OCI-LY7 (cell line): ENCODE measurements at regions not wholly inside any gene's neighbourhood (a gene's known extent, or its start where the extent isn't known, plus 50 kb on each side); places are given as distances from the start of the nearest gene placed in this dataset.

Source experiments
- BruUV-seq: library from RNA; stranded (reverse); fragments of 400-500 nt; replicated peaks from 2 replicates; lab custom pipeline; 2021; lab: Mats Ljungman, UMichigan
- CTCF ChIA-PET: fragments of 300-600 bp; sonication (Branson Sonifier 250); formaldehyde crosslinking; loops from one replicate; lab custom pipeline; 2022; ENCODE audit warnings: antibody characterized with exemption; ENCODE audit not compliant: unreplicated experiment; lab: Charles Lee
- POLR2A ChIA-PET: fragments of 300-600 bp; sonication (Branson Sonifier 250); formaldehyde crosslinking; loops from one replicate; lab custom pipeline; 2022; ENCODE audit warnings: antibody characterized with exemption; lab: Charles Lee
- DNase-seq: peaks from one replicate; pipeline ENCODE4 v3.0.0-alpha.2; 2015; ENCODE audit warnings: low spot score
- H2AFZ ChIP-seq: fragments of 200-600 bp; sonication (generic), shearing (Covaris generic); 2 replicates; pipeline ENCODE4 v1.6.1; 2014; ENCODE audit warnings: mild to moderate bottlenecking, antibody characterized with exemption, low read length, moderate library complexity
- H3K27ac ChIP-seq: fragments of 200-600 bp; sonication (generic); 2 replicates; pipeline ENCODE4 v1.5.1; 2014; ENCODE audit warnings: mixed run types, low read depth, mild to moderate bottlenecking, moderate library complexity, low read length, inconsistent platforms; ENCODE audit not compliant: poor library complexity, severe bottlenecking
- H3K36me3 ChIP-seq: fragments of 200-600 bp; sonication (generic); 2 replicates; pipeline ENCODE4 v1.6.1; 2014; ENCODE audit warnings: mild to moderate bottlenecking, antibody characterized with exemption, low read length, moderate library complexity, mixed read lengths; ENCODE audit not compliant: insufficient read depth
- H3K4me1 ChIP-seq: fragments of 200-600 bp; sonication (generic); 2 replicates; pipeline ENCODE4 v1.5.1; 2014; ENCODE audit warnings: mild to moderate bottlenecking, low read length; ENCODE audit not compliant: insufficient read depth, poor library complexity, severe bottlenecking
- H3K4me2 ChIP-seq: fragments of 200-600 bp; sonication (generic); 2 replicates; pipeline ENCODE4 v1.6.1; 2014; ENCODE audit warnings: mild to moderate bottlenecking, low read length
- H3K4me3 ChIP-seq: fragments of 200-600 bp; sonication (generic); 2 replicates; pipeline ENCODE4 v1.5.1; 2014; ENCODE audit warnings: mild to moderate bottlenecking, low read depth, low read length; ENCODE audit not compliant: poor library complexity, severe bottlenecking
- H3K79me2 ChIP-seq: fragments of 200-600 bp; sonication (generic); 2 replicates; pipeline ENCODE4 v1.6.1; 2016; ENCODE audit warnings: low read depth, mild to moderate bottlenecking, low read length, moderate library complexity, mixed read lengths; ENCODE audit not compliant: insufficient read depth
- H3K9me2 ChIP-seq: fragments of 200-600 bp; sonication (generic); 2 replicates; pipeline ENCODE4 v1.6.1; 2016; ENCODE audit warnings: mild to moderate bottlenecking, low read length, mixed read lengths; ENCODE audit not compliant: insufficient read depth
- H3K9me3 ChIP-seq: fragments of 200-600 bp; sonication (generic); 2 replicates; pipeline ENCODE4 v1.6.1; 2014; ENCODE audit warnings: mild to moderate bottlenecking, mixed run types, low read length, mixed read lengths
- H4K20me1 ChIP-seq: fragments of 200-600 bp; sonication (generic); 2 replicates; pipeline ENCODE4 v1.6.1; 2014; ENCODE audit warnings: mild to moderate bottlenecking, antibody characterized with exemption, low read length, moderate library complexity, mixed read lengths; ENCODE audit not compliant: insufficient read depth
- EZH2phosphoT487 ChIP-seq: fragments of 200-600 bp; sonication (generic); IDR thresholded peaks from 2 replicates; pipeline ENCODE4 v1.6.1; 2018; ENCODE audit warnings: low read depth, borderline replicate concordance, mild to moderate bottlenecking, mixed run types, antibody characterized with exemption, low read length, moderate library complexity, mixed read lengths
- intact Hi-C: fragments of 100-400 bp; cut with micrococcal nuclease; formaldehyde crosslinking; loops from one replicate; pipeline ENCODE4 v1.10.0; 2022; ENCODE audit not compliant: unreplicated experiment
- TF ChIP-seq, protein P1 (sequence below): fragments of 200-600 bp; sonication (generic); conservative IDR thresholded peaks from 2 replicates; pipeline ENCODE4 v1.5.1; 2014; ENCODE audit warnings: mild to moderate bottlenecking, antibody characterized with exemption, low read length, moderate library complexity, mixed read lengths

DNA sequence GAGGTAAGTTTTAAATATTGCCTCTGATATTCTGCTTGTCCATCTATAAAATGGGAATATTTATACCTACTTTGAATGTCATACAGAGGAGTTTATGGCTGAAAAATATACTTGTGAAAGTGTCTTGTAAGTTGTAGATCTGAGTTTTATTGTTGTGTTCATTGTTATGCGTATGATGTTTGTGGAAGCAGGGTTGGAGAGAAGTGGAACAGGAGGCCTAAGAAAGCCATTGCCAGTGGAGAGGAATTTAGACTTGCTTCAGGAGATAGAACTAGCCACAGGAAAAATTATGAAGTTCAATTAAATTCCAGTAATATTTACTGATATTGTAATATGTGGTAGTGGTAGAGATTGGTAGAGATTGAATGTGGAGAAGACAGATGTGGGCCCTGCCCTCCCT, 491.9 kb upstream of the FANCL start:
- CTCF ChIA-PET = no interaction called here
- no peak for DNase-seq
- TF ChIP-seq EZH2phosphoT487 = no peak
- TF ChIP-seq, protein P1, sequence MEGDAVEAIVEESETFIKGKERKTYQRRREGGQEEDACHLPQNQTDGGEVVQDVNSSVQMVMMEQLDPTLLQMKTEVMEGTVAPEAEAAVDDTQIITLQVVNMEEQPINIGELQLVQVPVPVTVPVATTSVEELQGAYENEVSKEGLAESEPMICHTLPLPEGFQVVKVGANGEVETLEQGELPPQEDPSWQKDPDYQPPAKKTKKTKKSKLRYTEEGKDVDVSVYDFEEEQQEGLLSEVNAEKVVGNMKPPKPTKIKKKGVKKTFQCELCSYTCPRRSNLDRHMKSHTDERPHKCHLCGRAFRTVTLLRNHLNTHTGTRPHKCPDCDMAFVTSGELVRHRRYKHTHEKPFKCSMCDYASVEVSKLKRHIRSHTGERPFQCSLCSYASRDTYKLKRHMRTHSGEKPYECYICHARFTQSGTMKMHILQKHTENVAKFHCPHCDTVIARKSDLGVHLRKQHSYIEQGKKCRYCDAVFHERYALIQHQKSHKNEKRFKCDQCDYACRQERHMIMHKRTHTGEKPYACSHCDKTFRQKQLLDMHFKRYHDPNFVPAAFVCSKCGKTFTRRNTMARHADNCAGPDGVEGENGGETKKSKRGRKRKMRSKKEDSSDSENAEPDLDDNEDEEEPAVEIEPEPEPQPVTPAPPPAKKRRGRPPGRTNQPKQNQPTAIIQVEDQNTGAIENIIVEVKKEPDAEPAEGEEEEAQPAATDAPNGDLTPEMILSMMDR = no peak
- intact Hi-C loops = no loop called here
- H3K9me3 ChIP-seq = no peaks in the 10 kb centered on the region
- no peaks in the 10 kb centered on the region for H3K36me3 ChIP-seq
- no TSS peak for BruUV-seq
- POLR2A ChIA-PET = no interaction called here
- no peak overlapping the region for H3K4me2 ChIP-seq
- H3K4me3 ChIP-seq = no peak overlapping the region
- H3K4me1 ChIP-seq = no peaks in the 10 kb centered on the region
- H4K20me1 ChIP-seq = no peaks in the 10 kb centered on the region; the same call in 1 of the 2 replicates
- H3K79me2 ChIP-seq = no peaks in the 10 kb centered on the region
- H2AFZ ChIP-seq = no peak overlapping the region
- no peak overlapping the region for H3K27ac ChIP-seq
- H3K9me2 ChIP-seq = no peaks in the 10 kb centered on the region

GRCh38 chr2:58731488-58731869, 490.4 kb upstream of the FANCL start:
- no peak for DNase-seq
- H3K27ac ChIP-seq = no peak overlapping the region
- H3K79me2 ChIP-seq = no peaks in the 10 kb centered on the region
- ChIA-PET CTCF (no interaction called here), POLR2A (interaction anchor here (0.6 to 1.3 kb wide), 3 partner anchors 10 to 75 kb away, joined by 3 to 4 read pairs (median 4); no protein-coding TSS in a partner anchor)
- TF ChIP-seq, protein P1 = no peak
- TF ChIP-seq EZH2phosphoT487 = no peak
- H2AFZ ChIP-seq = no peak overlapping the region
- H3K4me2 ChIP-seq = no peak overlapping the region
- H3K9me2 ChIP-seq = no peaks in the 10 kb centered on the region
- no peak overlapping the region for H3K4me3 ChIP-seq
- no peaks in the 10 kb centered on the region for H3K36me3 ChIP-seq
- intact Hi-C loops = no loop called here
- BruUV-seq = no TSS peak
- no peaks in the 10 kb centered on the region for H3K9me3 ChIP-seq
- no peaks in the 10 kb centered on the region for H3K4me1 ChIP-seq
- H4K20me1 ChIP-seq = no peaks in the 10 kb centered on the region; the same call in 1 of the 2 replicates

- Histone ChIP-seq H2AFZ (no peak overlapping the region), H4K20me1 (no peaks in the 10 kb centered on the region; the same call in 1 of the 2 replicates), H3K4me3 (no peak overlapping the region), H3K9me2 (no peaks in the 10 kb centered on the region), H3K4me2 (no peak overlapping the region), H3K4me1 (no peaks in the 10 kb centered on the region), H3K36me3 (no peaks in the 10 kb centered on the region), H3K27ac (no peak overlapping the region), H3K79me2 (no peaks in the 10 kb centered on the region), H3K9me3 (no peaks in the 10 kb centered on the region)
- no peak for TF ChIP-seq EZH2phosphoT487
- TF ChIP-seq, protein P1 = no peak
- DNase-seq = no peak
- intact Hi-C loops = no loop called here
- no TSS peak for BruUV-seq
- CTCF ChIA-PET = no interaction called here
- POLR2A ChIA-PET = interaction anchor here (1.3 kb wide), 1 partner anchor 11 kb away, joined by 4 read pairs; no protein-coding TSS in a partner anchor
Measured at GRCh38 chr2:58730764-58731487, 489.8 kb upstream of the FANCL start.
